Omental fat pad (tissue), 3 donors: ENCODE measurements at regions not wholly inside any gene's neighbourhood (a gene's known extent, or its start where the extent isn't known, plus 50 kb on each side); places are given as distances from the start of the nearest gene placed in this dataset.

Source experiments
- ATAC-seq: fragments of 150-250 bp; one replicate; pipeline ENCODE4 v1.9.1; 2016; ENCODE audit warnings: mild to moderate bottlenecking, moderate library complexity; ENCODE audit not compliant: low FRiP score
- DNase-seq: peaks from one replicate; pipeline ENCODE4 v3.0.0-alpha.2; 2019; ENCODE audit warnings: low spot score
- TF ChIP-seq, protein P1 (sequence below), 3 donors: fragments of 450-650 bp; IDR thresholded peaks; one replicate each; pipeline ENCODE4 v1.5.1; 2016 to 2017; ENCODE audit warnings: antibody characterized with exemption in 3 of 3, mild to moderate bottlenecking in 3 of 3, moderate library complexity in 2 of 3

DNA sequence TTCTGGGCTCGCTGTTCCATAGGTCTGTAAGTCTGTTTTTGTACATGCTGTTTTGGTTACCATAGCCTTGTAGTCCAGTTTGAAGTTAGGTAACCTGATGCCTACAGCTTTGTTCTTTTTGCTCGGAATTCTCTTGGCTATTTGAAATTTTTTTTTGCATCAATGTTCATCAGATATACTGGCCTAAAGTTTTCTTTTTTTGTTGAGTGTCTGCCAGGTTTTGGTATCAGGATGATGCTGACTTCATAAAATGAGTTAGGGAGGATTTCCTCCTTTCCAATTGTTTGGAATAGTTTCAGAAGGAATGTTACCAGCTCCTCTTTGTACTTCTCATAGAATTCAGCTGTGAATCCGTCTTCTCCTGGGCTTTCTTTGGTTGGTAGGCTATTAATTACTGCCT is 397.8 kb upstream of the HTR2A start:
- DNase-seq (no peak), ATAC-seq (no peak)
- TF ChIP-seq, protein P1, sequence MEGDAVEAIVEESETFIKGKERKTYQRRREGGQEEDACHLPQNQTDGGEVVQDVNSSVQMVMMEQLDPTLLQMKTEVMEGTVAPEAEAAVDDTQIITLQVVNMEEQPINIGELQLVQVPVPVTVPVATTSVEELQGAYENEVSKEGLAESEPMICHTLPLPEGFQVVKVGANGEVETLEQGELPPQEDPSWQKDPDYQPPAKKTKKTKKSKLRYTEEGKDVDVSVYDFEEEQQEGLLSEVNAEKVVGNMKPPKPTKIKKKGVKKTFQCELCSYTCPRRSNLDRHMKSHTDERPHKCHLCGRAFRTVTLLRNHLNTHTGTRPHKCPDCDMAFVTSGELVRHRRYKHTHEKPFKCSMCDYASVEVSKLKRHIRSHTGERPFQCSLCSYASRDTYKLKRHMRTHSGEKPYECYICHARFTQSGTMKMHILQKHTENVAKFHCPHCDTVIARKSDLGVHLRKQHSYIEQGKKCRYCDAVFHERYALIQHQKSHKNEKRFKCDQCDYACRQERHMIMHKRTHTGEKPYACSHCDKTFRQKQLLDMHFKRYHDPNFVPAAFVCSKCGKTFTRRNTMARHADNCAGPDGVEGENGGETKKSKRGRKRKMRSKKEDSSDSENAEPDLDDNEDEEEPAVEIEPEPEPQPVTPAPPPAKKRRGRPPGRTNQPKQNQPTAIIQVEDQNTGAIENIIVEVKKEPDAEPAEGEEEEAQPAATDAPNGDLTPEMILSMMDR (IDR thresholded peaks at IDR 0.05), result no peak

DNA sequence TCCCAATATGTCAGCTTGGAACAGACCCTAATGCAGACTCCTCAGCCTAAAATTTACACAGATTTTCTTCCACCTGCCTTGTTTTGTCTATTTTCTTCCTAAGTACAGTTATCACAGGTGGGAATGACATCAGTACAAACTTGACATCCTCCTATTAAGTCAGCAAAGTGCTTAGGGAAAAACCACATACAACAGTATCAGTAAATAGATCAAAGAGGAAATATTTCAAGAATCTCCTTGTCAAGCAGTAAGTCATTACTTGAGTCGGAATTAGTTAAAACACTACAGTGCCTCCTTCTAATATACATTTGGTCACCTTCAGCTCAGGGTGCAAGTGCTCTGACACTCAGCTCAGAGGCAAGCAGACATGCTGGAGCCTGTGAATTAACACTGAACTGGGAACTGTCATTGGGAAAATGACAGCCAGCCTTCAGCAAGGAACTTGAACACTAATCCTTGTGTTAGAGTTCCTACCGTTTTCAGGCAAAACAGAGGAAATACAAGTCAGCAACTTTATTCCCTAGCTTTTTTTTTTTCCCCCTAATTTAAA is 394.3 kb upstream of the HTR2A start:
- DNase-seq (no peak), ATAC-seq (no peak)
- TF ChIP-seq, protein P1 (IDR thresholded peaks at IDR 0.05), result no peak

DNA sequence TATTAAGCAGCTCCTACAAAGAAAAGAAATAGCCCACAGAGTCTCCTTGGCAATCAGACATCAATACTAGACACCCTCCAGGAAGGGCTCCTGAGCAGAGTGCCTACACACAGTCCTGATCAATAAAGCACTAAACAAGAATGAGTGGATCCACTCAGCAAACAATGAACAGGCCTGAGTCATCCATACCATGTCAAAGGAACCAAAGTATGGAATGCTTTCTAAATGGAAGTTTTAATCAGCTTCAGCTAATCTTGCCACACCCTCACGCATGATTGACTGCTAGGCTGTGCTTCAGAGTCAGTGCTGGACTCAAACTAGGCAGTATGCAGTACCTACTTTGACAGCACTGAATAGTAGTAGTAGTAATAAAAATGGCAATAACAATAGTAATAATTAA is 392.7 kb upstream of the HTR2A start:
- TF ChIP-seq, protein P1 (IDR thresholded peaks at IDR 0.05), result no peak
- DNase-seq, result no peak
- no peak for ATAC-seq

DNA sequence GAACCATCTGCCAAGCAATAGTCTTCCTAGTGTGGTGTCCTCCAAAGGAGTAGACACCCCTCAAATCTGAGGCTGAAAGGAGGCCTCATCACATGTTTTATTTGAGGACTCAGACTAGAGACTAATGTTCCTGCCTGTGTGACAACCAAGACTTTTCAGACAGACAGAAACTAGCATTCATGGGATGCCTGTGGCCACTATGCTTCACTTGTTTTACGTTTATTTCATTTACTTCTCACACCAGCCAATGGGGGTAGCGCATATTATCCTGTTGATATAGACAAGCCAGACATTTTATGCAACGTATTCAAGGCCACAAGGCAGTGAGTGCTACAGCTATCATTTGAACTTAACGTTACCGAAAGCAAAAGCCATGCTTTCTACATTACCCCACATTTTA is 391.7 kb upstream of the HTR2A start:
- no peak for ATAC-seq
- TF ChIP-seq, protein P1 (IDR thresholded peaks at IDR 0.05), result no peak
- no peak for DNase-seq

DNA sequence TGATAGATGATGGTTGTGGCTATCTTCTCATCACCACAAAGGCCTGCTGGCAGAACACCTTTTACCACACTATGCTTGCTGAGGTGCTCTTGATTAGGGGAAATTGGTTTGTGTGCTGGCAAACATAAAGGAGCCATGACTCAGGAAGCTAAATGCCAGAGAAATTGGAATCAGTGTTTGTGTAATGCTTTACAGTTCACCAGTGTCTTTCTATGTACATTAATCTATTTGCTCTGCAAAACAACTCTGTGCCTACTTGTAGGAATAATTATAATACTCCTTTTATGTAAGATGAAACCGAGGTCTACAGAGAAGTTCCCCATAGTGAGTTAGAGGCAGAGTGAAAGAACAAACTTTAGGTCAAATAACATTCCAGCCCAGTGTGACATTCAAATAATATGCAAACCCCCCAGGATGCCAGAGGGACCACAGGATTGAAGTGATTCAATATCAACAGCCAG is 390.5 kb upstream of the HTR2A start:
- no peak for ATAC-seq
- DNase-seq, result no peak

DNA sequence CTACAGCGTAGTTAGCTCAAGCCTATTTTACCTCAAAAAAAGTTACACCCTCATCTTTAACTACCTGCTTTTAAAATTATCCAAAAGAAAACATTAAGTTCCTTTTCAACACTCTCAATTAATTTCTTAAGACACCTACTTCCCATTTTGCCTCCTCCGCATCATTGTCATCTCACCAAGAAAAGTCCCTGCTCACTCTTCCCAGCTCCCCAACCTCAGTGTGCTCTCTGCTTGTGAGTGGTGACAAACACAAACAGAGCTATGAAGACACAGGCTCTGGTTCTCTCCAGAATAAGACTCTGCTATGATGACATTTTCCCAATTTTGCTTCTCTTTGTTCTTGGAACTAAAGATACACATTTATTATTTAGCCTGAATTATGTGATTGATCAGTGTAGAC is 385.1 kb upstream of the HTR2A start:
- DNase-seq (no peak), ATAC-seq (no peak)
- TF ChIP-seq, protein P1 (IDR thresholded peaks at IDR 0.05), result no peak

More for the DNA sequence above, 390.5 kb upstream of the HTR2A start:
- TF ChIP-seq, protein P1 (IDR thresholded peaks at IDR 0.05), result no peak

DNA sequence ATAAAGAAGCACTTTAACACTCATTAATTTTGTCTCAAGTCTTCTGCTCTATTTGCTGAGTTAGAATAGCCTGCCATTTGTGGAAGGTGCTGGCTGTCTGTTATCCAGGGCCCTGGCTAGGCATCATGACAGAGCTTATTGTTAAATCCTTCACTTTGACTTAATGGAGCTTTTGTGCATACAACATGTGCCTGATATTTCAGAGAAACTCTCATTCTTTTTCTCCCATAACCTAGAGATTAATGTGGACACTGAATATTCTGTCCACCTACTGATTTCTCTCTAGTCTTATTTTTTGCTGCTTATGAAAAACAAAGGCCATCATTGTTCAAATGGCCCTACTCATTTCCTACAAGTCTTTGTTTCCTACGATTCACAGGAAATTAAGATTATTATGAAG is 383.1 kb upstream of the HTR2A start:
- ATAC-seq (no peak), DNase-seq (no peak)
- TF ChIP-seq, protein P1 (IDR thresholded peaks at IDR 0.05), result no peak
